ENCODE measurements at regions not wholly inside any gene's neighbourhood (a gene's known extent, or its start where the extent isn't known, plus 50 kb on each side); places are given as distances from the start of the nearest gene placed in this dataset.

DNA sequence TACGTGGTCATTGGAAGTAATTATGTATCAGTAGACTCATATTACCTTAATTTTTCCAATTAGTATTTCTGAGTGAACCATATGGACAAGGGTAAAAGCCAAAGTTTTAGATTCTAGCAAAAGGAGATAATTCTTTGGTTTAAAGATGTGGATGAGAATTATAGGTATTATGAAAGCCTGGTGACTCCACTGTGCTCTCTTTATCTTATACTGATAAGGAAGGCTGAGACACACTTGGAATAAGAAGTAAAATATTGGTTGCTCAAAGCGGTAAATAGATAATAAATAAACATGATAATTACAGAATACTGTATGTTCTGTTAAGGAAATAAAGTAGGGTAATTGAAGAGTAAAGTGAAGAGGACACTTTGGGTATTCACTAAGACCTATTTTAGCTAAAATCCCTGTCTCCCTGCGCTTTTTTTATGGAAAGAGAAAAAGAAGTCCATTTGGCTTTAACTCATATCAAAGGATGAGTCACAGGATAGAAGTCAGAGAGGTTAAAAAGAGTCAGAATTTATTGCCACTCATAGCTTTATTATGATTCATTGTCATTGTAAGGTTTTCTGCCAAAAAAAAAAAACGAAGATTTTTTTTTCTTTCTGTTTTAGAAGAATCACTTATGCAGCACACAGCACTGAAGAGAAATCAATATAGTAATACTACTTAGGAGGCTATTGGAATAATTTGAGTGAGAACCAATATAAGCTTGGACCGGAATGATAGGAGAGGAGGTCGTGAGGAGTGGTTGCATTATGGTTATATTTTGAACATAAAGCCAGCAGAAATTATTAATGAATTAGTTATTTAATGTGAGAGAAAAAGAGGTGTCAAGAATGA, 2463.1 kb downstream of the ARAP2 start:
- TF ChIP-seq, protein P1, sequence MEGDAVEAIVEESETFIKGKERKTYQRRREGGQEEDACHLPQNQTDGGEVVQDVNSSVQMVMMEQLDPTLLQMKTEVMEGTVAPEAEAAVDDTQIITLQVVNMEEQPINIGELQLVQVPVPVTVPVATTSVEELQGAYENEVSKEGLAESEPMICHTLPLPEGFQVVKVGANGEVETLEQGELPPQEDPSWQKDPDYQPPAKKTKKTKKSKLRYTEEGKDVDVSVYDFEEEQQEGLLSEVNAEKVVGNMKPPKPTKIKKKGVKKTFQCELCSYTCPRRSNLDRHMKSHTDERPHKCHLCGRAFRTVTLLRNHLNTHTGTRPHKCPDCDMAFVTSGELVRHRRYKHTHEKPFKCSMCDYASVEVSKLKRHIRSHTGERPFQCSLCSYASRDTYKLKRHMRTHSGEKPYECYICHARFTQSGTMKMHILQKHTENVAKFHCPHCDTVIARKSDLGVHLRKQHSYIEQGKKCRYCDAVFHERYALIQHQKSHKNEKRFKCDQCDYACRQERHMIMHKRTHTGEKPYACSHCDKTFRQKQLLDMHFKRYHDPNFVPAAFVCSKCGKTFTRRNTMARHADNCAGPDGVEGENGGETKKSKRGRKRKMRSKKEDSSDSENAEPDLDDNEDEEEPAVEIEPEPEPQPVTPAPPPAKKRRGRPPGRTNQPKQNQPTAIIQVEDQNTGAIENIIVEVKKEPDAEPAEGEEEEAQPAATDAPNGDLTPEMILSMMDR (IDR thresholded peaks at IDR 0.05): no peak
- TF ChIP-seq POLR2A (IDR thresholded peaks at IDR 0.05; ENCODE audit: low read depth) (no peak), EP300 (IDR thresholded peaks at IDR 0.05) (no peak), POLR2AphosphoS5 (IDR thresholded peaks at IDR 0.05) (no peak)
